Mammary epithelial cell (primary cell): ENCODE measurements at regions not wholly inside any gene's neighbourhood (a gene's known extent, or its start where the extent isn't known, plus 50 kb on each side); places are given as distances from the start of the nearest gene placed in this dataset.

ENCODE experiments used
- CTCF ChIP-seq, 2 donors: IDR thresholded peaks in 1 of 2; conservative IDR thresholded peaks in 1 of 2; 2 replicates each; pipeline ENCODE4 v1.5.1; 2011 to 2012; ENCODE audit warnings: inconsistent platforms in 2 of 2, low read length in 2 of 2, mild to moderate bottlenecking in 2 of 2, control low read depth in 1 of 2, low read depth in 1 of 2; ENCODE audit not compliant: insufficient read depth in 1 of 2; ENCODE audit errors: extremely low read depth in 1 of 2
- EZH2 ChIP-seq: IDR thresholded peaks from 2 replicates; pipeline ENCODE4 v1.6.1; 2012; ENCODE audit warnings: low read length, inconsistent platforms, borderline replicate concordance

GRCh38 chr13:85575110-85575509, 224.1 kb downstream of the SLITRK6 start:
- TF ChIP-seq EZH2 (no peak), CTCF (conservative IDR thresholded peaks at IDR 0.05 in 1 of 2, IDR thresholded peaks at IDR 0.05 in 1 of 2; ENCODE audit: extremely low read depth in 1 of 2, insufficient read depth in 1 of 2, low read depth in 1 of 2, low read length in 2 of 2) (no peak)
